GM12878 (cell line): ENCODE measurements at regions not wholly inside any gene's neighbourhood (a gene's known extent, or its start where the extent isn't known, plus 50 kb on each side); places are given as distances from the start of the nearest gene placed in this dataset.

Experiments
- ATF7 ChIP-seq: fragments of 450-650 bp; IDR thresholded peaks from 2 replicates; pipeline ENCODE4 v1.6.1; 2016; ENCODE audit warnings: low read depth, mild to moderate bottlenecking
- BCL11A ChIP-seq: IDR thresholded peaks from 2 replicates; pipeline ENCODE4 v1.6.1; 2011; ENCODE audit warnings: low read depth, low read length
- ETV6 ChIP-seq, 2 experiments: fragments of 450-650 bp in 1 of 2; IDR thresholded peaks in 1 of 2; conservative IDR thresholded peaks in 1 of 2; 2 replicates each; pipeline ENCODE4 v1.6.1; 2014; ENCODE audit warnings: antibody characterized with exemption in 1 of 2, borderline replicate concordance in 1 of 2, low read depth in 1 of 2, mild to moderate bottlenecking in 1 of 2, moderate library complexity in 1 of 2
- JUNB ChIP-seq: IDR thresholded peaks from 2 replicates; pipeline ENCODE4 v1.6.1; 2016; ENCODE audit warnings: antibody characterized with exemption, mild to moderate bottlenecking
- JUND ChIP-seq: IDR thresholded peaks from 2 replicates; pipeline ENCODE4 v1.6.1; 2012; ENCODE audit warnings: low read depth, mild to moderate bottlenecking, low read length, improper control_type of control experiment, moderate library complexity
- MEF2A ChIP-seq: IDR thresholded peaks from 2 replicates; pipeline ENCODE4 v1.6.1; 2011; ENCODE audit warnings: low read depth, mild to moderate bottlenecking, low read length, moderate library complexity; ENCODE audit not compliant: insufficient read depth
- MXI1 ChIP-seq: fragments of 150-350 bp; IDR thresholded peaks from 2 replicates; pipeline ENCODE4 v1.6.1; 2011; ENCODE audit warnings: low read depth, mild to moderate bottlenecking, inconsistent platforms, low read length, improper control_type of control experiment
- NFYA ChIP-seq: IDR thresholded peaks from 2 replicates; pipeline ENCODE4 v1.6.1; 2011; ENCODE audit warnings: low read depth, mild to moderate bottlenecking, low read length, improper control_type of control experiment, borderline replicate concordance
- RELA ChIP-seq: fragments of 450-650 bp; IDR thresholded peaks from 2 replicates; pipeline ENCODE4 v1.8.0; 2014; ENCODE audit warnings: borderline replicate concordance; ENCODE audit not compliant: partially characterized antibody
- RUNX3 ChIP-seq: IDR thresholded peaks from 2 replicates; pipeline ENCODE4 v1.6.1; 2012; ENCODE audit warnings: low read length, inconsistent platforms
- SMAD1 ChIP-seq: fragments of 450-650 bp; IDR thresholded peaks from 2 replicates; pipeline ENCODE4 v1.6.1; 2018; ENCODE audit warnings: mild to moderate bottlenecking, low read depth; ENCODE audit not compliant: partially characterized antibody
- SMARCA5 ChIP-seq: fragments of 450-650 bp; IDR thresholded peaks from 2 replicates; pipeline ENCODE4 v1.6.1; 2017; ENCODE audit warnings: mild to moderate bottlenecking
- STAT1 ChIP-seq: fragments of 450-650 bp; conservative IDR thresholded peaks from 2 replicates; pipeline ENCODE4 v1.6.1; 2014; ENCODE audit warnings: antibody characterized with exemption, mild to moderate bottlenecking
- TCF3 ChIP-seq: IDR thresholded peaks from 2 replicates; pipeline ENCODE4 v1.6.1; 2012; ENCODE audit warnings: low read depth, mild to moderate bottlenecking, low read length, borderline replicate concordance; ENCODE audit not compliant: insufficient read depth
- ZBED1 ChIP-seq: IDR thresholded peaks from 2 replicates; pipeline ENCODE4 v1.6.1; 2016; ENCODE audit warnings: borderline replicate concordance
- ZNF207 ChIP-seq: fragments of 450-650 bp; IDR thresholded peaks from 2 replicates; pipeline ENCODE4 v1.6.1; 2014; ENCODE audit warnings: antibody characterized with exemption, mild to moderate bottlenecking, borderline replicate concordance
- ZNF217 ChIP-seq: fragments of 450-650 bp; IDR thresholded peaks from 2 replicates; pipeline ENCODE4 v1.6.1; 2017; ENCODE audit warnings: antibody characterized with exemption, mild to moderate bottlenecking
- TF ChIP-seq, protein P1 (sequence below): fragments of 450-650 bp; IDR thresholded peaks from 2 replicates; pipeline ENCODE4 v1.6.1; 2017; ENCODE audit warnings: mild to moderate bottlenecking, moderate library complexity
- TF ChIP-seq, protein P2 (sequence below): fragments of 450-650 bp; conservative IDR thresholded peaks from 2 replicates; pipeline ENCODE4 v1.6.1; 2017; ENCODE audit warnings: mild to moderate bottlenecking, moderate library complexity
- TF ChIP-seq, protein P3 (sequence below): IDR thresholded peaks from 2 replicates; pipeline ENCODE4 v1.6.1; 2012; ENCODE audit warnings: low read depth, low read length, improper control_type of control experiment
- TF ChIP-seq, protein P4 (sequence below): IDR thresholded peaks from 2 replicates; pipeline ENCODE4 v1.6.1; 2012; ENCODE audit warnings: low read length, inconsistent platforms

DNA sequence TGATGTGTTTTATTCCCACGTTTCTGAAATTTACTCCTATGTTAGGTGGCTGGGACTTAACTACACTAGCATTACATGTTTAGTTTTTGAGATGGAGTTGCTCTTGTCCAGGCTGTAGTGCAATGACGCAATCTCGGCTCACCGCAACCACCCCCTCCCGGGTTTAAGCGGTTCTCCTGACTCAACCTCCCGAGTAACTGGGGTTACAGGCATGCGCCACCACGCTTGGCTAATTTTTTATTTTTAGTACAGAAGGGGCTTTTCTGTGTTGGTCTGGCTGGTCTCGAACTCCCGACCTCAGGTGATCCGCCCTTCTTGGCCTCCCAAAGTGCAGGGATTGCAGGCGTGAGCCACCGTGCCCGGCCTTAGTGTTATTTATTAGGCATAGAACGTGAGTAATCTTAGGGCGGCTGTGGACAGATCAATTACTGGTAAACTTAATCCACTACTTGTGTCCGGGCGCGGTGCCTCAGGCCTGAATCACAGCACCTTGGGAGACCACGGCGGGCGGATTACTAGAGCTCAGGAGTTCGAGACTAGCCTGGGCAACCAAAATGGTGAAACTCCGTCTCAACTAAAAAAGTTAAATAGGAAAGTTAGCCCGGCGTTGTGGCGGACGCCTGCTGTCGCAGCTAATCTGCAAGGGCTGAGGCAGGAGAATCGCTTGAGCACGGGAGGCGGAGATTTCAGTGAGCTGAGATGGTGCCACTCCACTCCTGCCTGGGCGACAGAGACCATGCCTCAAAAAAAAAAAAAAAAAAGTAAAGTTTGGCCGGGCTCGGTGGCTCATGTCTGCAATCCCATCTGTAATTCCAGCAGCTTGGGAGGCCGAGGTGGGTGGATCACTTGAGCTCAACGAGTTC, 123.7 kb upstream of the BTN3A2 start (continued):
- TF ChIP-seq, protein P1, sequence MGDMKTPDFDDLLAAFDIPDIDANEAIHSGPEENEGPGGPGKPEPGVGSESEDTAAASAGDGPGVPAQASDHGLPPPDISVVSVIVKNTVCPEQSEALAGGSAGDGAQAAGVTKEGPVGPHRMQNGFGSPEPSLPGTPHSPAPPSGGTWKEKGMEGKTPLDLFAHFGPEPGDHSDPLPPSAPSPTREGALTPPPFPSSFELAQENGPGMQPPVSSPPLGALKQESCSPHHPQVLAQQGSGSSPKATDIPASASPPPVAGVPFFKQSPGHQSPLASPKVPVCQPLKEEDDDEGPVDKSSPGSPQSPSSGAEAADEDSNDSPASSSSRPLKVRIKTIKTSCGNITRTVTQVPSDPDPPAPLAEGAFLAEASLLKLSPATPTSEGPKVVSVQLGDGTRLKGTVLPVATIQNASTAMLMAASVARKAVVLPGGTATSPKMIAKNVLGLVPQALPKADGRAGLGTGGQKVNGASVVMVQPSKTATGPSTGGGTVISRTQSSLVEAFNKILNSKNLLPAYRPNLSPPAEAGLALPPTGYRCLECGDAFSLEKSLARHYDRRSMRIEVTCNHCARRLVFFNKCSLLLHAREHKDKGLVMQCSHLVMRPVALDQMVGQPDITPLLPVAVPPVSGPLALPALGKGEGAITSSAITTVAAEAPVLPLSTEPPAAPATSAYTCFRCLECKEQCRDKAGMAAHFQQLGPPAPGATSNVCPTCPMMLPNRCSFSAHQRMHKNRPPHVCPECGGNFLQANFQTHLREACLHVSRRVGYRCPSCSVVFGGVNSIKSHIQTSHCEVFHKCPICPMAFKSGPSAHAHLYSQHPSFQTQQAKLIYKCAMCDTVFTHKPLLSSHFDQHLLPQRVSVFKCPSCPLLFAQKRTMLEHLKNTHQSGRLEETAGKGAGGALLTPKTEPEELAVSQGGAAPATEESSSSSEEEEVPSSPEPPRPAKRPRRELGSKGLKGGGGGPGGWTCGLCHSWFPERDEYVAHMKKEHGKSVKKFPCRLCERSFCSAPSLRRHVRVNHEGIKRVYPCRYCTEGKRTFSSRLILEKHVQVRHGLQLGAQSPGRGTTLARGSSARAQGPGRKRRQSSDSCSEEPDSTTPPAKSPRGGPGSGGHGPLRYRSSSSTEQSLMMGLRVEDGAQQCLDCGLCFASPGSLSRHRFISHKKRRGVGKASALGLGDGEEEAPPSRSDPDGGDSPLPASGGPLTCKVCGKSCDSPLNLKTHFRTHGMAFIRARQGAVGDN: peak; percentile 88
- peak; percentile 83 for TF ChIP-seq ATF7
- TF ChIP-seq NFYA: no peak
- TF ChIP-seq JUND: 0 out of 2 replicates have a peak, but pooled peaks have one; percentile 39
- TF ChIP-seq, protein P2, sequence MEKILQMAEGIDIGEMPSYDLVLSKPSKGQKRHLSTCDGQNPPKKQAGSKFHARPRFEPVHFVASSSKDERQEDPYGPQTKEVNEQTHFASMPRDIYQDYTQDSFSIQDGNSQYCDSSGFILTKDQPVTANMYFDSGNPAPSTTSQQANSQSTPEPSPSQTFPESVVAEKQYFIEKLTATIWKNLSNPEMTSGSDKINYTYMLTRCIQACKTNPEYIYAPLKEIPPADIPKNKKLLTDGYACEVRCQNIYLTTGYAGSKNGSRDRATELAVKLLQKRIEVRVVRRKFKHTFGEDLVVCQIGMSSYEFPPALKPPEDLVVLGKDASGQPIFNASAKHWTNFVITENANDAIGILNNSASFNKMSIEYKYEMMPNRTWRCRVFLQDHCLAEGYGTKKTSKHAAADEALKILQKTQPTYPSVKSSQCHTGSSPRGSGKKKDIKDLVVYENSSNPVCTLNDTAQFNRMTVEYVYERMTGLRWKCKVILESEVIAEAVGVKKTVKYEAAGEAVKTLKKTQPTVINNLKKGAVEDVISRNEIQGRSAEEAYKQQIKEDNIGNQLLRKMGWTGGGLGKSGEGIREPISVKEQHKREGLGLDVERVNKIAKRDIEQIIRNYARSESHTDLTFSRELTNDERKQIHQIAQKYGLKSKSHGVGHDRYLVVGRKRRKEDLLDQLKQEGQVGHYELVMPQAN: peak; percentile 49; the same call in 1 of the 2 replicates
- peak in 1 of 2 experiments; percentile 8; a peak in 1 of 4 replicates for TF ChIP-seq ETV6 (conservative IDR thresholded peaks at IDR 0.05 in 1 of 2, IDR thresholded peaks at IDR 0.05 in 1 of 2; ENCODE audit: borderline replicate concordance in 1 of 2, low read depth in 1 of 2)
- TF ChIP-seq, protein P3, sequence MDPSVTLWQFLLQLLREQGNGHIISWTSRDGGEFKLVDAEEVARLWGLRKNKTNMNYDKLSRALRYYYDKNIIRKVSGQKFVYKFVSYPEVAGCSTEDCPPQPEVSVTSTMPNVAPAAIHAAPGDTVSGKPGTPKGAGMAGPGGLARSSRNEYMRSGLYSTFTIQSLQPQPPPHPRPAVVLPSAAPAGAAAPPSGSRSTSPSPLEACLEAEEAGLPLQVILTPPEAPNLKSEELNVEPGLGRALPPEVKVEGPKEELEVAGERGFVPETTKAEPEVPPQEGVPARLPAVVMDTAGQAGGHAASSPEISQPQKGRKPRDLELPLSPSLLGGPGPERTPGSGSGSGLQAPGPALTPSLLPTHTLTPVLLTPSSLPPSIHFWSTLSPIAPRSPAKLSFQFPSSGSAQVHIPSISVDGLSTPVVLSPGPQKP: 0 out of 2 replicates have a peak, but pooled peaks have one; percentile 30
- peak; percentile 88 for TF ChIP-seq RUNX3
- 0 out of 2 replicates have a peak, but pooled peaks have one; percentile 20 for TF ChIP-seq JUNB
- TF ChIP-seq ZNF217: peak; percentile 70; the same call in 1 of the 2 replicates
- 0 out of 2 replicates have a peak, but pooled peaks have one; percentile 58 for TF ChIP-seq MEF2A
- 0 out of 2 replicates have a peak, but pooled peaks have one; percentile 55 for TF ChIP-seq STAT1
- TF ChIP-seq BCL11A: 0 out of 2 replicates have a peak, but pooled peaks have one; percentile 25
- TF ChIP-seq SMAD1: no peak
- TF ChIP-seq MXI1: peak; percentile 22; the same call in 1 of the 2 replicates
- TF ChIP-seq ZNF207: peak; percentile 19; the same call in 1 of the 2 replicates
- peak; percentile 32; the same call in 1 of the 2 replicates for TF ChIP-seq SMARCA5
- TF ChIP-seq ZBED1: no peak
- TF ChIP-seq TCF3: no peak
- peak; percentile 43 for TF ChIP-seq RELA
- TF ChIP-seq, protein P4, sequence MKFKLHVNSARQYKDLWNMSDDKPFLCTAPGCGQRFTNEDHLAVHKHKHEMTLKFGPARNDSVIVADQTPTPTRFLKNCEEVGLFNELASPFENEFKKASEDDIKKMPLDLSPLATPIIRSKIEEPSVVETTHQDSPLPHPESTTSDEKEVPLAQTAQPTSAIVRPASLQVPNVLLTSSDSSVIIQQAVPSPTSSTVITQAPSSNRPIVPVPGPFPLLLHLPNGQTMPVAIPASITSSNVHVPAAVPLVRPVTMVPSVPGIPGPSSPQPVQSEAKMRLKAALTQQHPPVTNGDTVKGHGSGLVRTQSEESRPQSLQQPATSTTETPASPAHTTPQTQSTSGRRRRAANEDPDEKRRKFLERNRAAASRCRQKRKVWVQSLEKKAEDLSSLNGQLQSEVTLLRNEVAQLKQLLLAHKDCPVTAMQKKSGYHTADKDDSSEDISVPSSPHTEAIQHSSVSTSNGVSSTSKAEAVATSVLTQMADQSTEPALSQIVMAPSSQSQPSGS: peak; percentile 85
